GM19452 (cell line): ENCODE measurements at regions not wholly inside any gene's neighbourhood (a gene's known extent, or its start where the extent isn't known, plus 50 kb on each side); places are given as distances from the start of the nearest gene placed in this dataset.
"Not testable (repeated sequence)": the region's sequence is repeated elsewhere in the genome, so short reads cannot be mapped to it uniquely, and the experiment has no call there.

Source experiments
- ATAC-seq: cut with Tn5 transposase; IDR thresholded peaks from one replicate; pipeline ENCODE4 v1.9.1; 2021; ENCODE audit not compliant: unreplicated experiment

DNA sequence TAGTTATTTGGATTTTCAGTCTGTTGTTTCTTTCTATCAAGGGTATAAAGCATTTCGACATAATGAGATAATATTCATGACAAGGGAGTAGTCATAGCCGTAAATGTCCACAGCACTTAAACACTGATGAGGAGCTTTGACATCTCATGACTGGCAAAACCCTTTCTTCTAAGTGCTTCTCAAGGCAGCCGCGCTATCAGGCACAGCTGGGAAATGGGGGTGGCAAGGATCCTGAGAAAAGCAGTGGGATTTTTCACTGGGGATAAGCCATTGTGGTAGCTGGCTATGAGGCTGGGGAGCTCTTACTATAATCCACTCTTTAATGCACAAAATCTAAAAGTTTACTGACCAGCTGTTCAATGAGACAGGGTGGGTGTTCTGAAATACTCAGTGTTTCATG is 493.2 kb upstream of the KLF6 start:
- no peak for ATAC-seq

DNA sequence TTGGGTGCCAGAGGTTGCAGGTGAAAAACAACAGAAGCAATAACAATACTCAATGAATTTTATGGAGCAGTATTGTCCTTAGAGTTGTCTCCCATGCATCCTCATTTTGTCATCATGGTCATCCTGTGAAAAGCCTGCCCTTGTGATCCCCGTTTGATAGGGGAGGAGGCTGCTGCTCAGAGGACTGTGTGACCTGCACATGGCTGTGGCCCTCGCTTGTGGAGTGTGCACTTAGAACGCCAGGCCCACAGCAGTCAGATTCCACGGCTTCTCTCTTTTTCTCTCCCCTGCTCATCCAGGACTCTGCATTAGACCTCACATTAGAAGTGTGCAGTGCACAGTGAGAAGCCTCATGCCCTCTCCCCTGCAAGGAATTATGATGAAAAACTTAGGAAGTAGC is 491.1 kb upstream of the KLF6 start:
- ATAC-seq: no peak

DNA sequence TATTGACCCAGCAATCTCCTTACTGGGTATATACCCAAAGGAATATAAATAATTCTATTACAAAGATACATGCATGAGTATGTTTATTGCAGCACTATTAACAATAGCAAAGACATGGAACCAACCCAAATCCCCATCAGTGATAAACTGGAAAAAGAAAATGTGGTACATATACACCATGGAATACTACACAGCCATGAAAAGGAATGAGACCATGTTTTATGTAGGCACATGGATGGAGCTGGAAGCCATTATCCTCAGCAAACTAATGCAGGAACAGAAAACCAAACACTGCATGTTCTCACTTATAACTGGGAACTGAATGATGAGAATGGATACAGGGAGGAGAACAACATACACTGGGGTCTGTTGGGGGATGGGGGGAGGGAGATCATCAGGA is 489.7 kb upstream of the KLF6 start:
- ATAC-seq: not testable (repeated sequence)

DNA sequence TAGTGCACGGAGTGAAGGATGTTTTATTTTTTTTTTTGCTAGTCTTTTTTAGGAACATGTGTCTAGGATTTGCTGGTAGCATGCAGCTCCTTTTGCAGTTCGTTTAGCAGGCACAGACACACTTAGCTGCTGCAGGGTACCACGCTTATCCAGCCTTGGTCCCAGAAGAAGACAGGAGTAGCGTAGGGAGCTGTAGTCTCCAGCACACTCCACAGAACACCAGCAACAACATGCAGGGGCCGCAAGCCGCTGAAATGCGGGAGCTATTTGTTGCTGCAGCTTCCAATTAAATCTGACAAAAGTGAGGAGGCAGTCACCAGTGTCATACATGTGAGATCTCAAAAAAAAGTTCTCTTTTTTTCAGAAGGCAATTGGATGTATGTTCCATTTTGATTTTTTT is 486.2 kb upstream of the KLF6 start:
- no peak for ATAC-seq

DNA sequence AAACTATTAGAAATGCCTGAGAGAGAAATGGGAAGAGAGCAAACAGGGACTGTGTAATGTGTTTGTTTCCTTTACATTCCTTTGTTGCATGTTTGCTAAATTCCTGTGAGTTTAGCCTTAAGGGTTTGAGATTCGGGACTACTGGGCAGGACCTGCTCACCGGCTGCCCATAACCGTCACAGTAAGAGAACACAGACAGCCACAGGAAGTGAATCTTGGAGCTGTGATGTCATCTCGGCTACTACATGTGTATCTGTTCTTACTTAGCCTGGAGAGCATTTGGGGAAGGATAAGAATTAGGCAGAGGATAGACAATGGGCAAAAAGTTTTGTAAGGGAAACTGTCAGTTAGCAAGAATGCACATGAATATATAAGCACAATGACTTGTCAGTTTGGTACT is 485.1 kb upstream of the KLF6 start:
- ATAC-seq: no peak

DNA sequence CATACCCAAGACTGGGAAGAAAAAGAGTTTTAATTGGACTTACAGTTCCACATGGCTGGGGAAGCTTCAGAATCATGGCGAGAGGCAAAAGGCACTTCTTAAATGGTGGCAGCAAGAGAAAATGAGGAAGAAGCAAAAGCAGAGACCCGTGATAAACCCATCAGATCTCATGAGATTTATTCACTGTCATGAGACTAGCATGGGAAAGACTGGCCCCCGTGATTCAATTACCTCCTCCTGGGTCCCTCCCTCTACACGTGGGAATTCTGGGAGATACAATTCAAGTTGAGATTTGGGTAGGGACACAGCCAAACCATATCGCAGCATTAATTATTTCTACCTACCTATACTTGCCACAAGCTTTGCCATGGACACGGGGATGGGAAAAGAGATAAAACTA is 483.5 kb upstream of the KLF6 start:
- ATAC-seq: not testable (repeated sequence)

DNA sequence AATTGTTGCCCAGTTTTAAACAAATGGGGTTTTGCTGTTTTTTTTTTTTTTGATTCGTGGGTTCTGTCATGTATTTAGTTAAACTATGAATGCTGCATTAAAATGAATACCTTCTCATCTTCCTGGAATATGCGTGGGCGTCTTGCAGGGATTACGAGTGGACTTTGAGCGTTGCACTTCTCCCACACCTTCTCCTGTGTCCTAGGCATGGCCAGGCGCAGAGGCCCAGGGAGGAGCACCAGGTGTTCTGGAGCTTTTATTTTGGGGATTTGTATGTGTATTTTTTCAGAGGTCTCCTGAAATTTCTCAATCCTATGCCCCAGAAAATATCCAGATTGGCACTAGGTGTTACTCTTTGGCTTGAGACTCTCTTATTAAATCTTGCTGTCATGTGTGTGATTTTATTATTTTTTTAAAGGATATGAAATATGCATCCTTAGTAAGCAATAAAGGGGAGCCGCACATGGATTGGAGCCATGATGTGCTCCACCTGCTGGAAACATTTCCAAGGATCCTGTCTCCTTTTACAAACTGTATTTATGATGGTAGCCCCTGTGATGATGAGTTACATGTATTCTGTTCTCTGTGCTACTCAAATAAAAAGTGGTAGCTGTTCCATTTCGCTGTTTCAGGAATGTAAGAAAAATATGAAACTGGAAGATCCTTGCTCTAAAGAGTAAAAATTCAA is 482.2 kb upstream of the KLF6 start:
- ATAC-seq: no peak

DNA sequence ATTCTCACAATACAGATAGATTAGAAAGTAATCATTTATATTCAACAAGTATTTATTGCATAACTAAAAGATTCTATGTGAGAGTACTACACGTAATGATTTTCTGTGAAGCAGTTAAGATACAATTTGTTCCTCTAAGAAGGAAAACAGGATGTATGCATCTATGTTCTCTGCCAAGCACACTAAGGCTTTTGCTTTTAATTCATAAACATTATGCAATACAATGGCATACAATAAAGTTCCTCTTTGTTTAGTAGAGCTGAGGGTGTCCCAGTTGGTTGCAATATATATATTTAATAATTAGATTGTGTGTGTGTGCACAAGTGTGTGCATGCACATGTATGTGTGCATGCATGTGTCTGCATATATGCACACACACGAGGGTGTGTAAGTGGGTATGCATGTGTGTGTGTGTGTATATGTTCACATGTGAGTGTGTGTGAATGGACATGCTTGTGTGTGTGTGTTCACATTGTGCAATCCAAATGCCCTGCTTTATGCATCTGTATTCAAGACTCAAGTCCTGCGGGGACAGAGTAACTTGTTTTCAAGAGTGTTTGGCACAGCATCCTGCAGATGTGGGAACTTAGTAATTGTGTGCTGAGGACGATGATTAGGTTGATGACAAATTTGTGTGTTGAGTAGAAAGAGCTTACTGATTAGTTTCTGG is 481.5 kb upstream of the KLF6 start:
- no peak for ATAC-seq

DNA sequence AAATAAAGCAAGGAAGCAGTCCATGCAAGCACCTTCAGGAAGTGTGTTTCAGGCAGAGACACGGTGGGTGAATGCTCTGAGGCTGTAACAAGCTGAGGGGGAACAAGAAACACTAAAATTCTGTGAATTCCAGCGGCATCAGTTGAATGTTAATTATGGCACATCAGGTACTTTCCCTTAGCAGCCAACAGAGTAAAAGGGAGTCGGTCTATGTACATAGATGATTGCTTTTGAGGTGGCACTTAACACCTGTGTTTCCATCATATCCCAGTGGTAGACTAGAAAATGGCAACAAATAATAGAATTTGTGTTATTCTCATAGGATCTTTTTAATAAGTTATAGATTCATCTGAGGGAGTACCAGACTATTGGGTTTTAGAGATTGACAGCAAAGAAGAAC is 481.0 kb upstream of the KLF6 start:
- ATAC-seq: no peak

DNA sequence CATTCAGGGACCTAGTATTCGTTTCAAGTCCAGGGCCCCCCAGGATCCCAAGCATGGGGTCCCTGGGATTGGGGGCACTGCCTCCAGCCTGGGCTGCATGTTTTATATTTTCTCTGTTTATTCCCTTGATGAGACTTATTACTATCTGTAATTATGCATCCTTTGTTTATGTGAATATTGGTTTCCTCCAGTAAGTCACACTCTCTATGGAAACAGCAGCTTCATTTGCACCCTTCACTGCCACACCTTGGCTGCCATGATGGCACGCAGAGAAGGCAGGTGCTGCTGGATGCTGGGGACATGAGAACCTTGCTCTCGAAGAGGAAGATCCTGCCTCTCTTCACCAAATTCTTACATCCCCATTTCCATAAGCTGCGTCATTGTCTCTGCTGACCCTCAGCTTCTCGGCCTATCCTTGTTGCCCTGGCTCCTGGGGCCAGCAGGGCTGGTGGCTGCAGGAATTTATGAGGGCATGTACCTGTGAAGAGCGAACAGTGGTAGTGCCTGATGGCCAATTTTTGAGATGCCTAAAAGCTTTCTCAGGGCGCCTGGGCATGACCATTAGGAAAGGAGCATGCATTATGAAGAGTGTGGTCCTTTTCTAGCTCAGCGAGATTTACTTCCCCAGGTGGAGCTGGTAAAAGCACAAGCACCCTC is 479.3 kb upstream of the KLF6 start:
- no peak for ATAC-seq

DNA sequence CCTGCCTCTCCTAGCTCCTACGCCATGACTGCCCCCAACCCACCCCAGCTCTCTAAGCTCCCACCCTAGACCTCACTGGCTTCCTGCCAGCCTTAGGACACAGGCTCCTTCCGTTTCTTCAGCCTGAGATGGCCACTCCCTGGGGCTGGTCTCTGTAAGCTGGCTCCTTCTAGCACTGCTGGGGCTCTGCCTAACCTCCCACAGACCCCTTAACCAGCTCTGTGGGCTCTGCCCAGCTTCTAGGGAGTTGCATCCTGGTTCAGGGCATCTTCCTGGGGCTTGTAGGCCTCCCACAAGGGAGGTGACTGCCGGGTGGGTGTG is 478.6 kb upstream of the KLF6 start:
- ATAC-seq: no peak

DNA sequence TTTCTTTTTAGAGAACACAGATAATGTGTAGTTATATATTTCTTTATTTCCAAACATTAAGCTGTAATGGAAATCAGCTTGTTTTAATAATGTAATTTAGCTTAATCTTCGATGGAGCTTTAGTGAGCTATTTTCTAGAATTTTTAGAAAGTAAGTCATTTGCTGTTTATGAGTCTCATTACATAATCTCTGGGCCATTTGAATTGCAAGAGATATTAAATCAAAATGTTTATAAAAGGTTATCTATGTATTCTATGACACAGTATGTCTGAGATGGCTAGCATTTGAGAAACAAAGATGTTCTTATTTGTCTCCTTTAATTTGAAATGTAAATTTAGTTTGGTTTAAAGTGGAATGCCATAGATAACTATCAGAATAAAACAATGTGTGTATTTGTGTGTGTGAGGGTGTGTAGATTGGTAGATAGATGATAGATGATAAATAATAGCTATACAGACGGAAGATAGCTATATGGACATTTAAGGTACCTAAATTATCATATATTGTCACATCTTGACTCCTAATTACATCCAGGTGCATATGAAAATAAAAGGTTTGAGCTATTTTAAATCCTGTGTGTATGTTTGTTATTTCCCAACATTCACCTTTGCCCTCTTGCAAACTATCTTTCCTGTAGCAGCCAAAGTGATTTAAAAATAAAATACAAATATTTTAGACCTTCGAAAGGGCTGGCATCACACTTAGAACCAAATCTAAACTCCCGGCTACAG is 478.0 kb upstream of the KLF6 start:
- no peak for ATAC-seq

DNA sequence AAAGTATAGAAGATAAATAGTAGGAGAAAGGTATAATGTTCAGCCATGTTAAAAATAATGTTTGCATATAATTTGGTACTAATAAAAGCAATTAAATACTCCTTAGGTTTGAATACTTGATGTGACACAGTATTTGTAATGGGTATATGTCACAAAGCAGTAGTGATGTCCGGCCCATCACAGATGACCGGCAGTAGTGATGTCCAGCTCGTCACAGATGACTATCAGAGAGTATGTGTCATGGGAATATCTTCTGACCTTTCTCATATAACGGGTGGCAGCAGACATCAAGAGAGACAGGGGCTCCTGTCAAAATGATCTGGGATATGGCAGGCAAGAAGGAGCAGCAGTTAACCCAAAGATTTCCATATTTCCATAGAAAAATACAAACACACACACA is 477.4 kb upstream of the KLF6 start:
- no peak for ATAC-seq

DNA sequence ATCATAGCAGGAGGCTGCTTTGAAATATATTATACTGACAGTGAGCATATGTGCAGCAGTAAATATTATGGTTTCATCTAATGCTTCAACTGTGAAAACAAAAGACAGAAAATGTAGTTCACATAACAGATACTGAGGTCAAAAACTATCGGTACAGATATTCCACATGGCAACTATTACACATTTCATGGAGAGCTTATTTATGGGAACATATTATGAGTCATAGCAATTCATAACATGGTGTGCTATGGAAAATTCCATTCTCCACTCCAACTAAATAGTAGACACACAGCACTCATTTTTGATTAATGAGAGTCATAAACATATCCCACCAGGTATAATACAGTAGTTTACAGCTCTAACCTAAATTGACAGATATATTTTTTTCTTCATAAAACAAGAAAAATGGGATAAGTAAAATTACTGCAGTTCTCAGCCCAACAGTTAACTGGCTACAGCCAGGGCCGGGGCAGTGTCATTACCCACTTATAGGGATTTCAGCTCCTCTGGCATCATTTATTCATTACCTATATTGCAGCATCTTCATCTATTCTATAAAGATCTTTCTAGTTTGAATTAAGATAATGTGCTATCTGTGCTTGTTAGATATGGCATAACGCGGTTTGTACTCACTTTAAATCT is 475.6 kb upstream of the KLF6 start:
- ATAC-seq: no peak

DNA sequence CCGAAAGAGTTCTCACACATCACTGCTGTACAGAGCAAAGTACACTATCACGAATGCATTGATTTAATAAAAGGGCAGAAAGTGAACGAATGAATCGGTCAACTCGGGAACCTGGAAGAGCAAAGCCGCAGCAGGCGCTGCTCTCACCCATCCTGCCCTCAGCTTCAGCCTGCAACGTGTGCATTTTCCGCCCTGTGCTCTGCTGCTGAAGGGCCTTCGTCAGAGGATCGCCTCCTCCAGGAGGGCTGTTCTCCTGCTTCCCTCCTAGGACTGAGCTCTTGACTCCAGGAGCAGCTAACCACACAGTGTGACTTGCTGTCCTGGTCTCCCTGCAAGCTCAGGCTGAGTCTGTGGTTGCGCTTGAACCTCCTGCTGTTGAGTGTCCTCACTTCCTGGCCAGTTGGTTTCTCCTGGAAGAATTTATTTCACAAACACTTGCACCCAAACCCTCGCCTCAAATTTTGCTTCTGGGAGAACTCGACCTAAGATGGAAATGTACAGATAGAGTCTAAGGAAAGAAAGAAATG is 473.0 kb upstream of the KLF6 start:
- no peak for ATAC-seq

DNA sequence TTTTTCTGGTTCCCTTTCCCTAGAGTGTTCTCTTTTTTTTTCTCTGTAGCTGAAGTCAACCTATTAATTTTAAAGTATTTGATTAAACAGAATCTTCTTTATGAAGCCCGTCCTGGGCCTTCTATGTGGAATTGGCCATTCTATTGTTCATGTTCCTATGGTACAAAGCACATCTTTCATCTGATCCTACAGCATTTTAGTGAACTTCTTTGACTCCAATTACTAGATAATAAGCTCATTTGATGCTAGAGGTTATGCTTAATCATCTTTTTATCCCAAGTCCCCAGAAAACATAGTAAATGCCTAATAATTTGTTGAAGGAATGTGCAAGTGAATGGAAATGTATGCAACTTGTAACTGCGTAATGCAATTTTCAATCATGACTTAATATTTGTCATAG is 472.0 kb upstream of the KLF6 start:
- ATAC-seq: no peak

DNA sequence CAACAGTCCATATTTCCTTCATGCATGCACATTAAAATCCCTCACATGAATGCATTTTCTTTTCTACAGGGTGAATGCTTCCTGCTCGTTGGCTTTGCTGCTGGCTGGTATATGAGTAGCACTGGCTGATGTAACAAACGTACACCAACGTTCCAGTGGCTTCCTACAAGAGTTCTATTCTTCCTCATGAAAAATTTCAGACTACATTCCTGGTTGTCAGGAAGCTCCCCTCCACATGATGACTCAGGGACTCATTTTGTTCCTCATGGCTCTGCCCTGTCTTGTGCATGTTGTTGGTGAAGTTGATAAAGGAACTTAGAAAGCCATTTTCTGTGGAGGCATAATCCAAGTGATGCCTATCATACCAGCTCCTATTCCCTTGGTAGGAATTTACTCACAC is 470.7 kb upstream of the KLF6 start:
- no peak for ATAC-seq

DNA sequence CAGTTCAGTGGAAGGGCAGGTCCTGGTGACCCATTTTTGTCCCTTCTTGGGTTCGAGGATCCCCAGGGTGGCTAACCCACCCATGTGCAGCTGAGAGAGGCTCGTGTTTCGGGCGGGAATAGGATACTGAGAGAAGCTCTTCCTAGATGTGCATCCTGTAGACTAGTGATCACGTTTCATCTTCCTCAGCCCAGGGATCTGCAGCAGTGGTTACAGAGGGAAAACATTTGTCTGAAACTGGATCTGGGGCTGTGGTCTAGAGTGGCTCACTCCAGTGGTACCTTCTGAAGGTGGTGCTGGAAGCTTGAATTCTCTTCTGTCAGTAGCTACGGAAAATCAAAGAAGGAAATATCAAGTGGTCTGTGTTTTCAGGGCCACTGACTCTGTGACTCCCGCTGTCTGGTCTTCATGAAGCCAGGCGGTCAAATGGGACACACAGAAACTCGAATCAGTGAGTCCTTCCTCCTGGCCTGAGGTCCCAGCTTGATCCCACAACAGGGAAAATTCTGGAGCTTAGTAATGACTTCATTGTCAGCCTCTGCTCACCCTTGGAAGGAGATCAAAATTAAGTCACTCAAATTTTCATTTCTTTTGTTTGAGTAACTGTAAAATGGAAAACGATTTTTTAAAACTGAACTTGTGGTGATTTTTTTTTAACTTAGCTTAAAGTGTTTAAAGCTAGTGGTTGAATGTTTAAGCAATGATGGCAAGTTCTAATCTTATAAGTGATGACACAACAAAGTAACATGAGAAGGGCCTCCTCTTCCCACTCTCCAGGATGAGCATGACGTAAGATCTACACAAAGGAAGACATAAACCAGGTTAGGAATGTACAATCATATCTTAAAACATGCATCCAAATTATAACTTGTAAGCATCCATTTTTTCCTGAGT is 469.3 kb upstream of the KLF6 start:
- no peak for ATAC-seq

DNA sequence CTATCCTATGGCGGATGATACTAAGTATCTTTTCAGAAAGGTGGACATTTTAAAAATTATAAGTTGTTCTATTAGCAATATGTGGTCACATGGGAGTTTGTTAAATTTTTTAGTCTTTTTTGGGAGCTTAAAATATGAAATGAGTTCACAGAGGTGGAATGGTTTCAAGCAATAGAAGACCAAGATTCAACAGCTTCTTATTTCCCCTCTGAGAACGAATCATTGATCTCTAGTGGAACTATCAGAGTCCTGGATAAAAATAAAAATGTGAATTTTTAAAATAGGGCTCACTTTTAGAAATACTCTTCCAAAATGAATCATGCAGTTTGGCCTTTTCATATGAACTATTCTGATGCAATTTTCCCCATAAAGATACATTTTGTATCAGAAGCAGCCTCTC is 467.7 kb upstream of the KLF6 start:
- no peak for ATAC-seq

DNA sequence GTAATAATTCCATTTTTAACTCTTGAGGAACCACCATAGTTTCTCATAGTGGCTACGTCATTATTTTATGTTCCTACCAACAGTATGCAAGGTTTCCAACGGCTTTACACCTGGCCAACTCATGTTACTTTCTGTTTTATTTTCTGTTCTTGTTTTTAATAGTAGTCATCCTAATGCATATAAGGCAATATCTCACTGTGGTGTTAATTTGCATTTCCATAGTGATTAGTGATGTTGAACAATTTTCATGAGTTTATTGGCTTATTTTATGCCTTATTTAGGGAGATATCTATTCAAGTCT is 465.5 kb upstream of the KLF6 start:
- ATAC-seq: peak; percentile 89
